GM06990 (cell line): ENCODE measurements at regions not wholly inside any gene's neighbourhood (a gene's known extent, or its start where the extent isn't known, plus 50 kb on each side); places are given as distances from the start of the nearest gene placed in this dataset.
"Not testable (repeated sequence)": the region's sequence is repeated elsewhere in the genome, so short reads cannot be mapped to it uniquely, and the experiment has no call there.

Experiments used
- DNase-seq: peaks from one replicate; pipeline ENCODE4 v3.0.0-alpha.2; 2011; ENCODE audit not compliant: insufficient read length; ENCODE audit errors: extremely low read depth
- H3K27me3 ChIP-seq: replicated peaks from 2 replicates; pipeline ENCODE4 v1.6.0; 2011; ENCODE audit warnings: low read length; ENCODE audit not compliant: control insufficient read depth, insufficient read depth
- H3K36me3 ChIP-seq: 2 replicates; pipeline ENCODE4 v1.5.1; 2011; ENCODE audit warnings: low read length; ENCODE audit not compliant: control insufficient read depth, insufficient read depth
- H3K4me3 ChIP-seq: replicated peaks from 2 replicates; pipeline ENCODE4 v1.5.1; 2011; ENCODE audit warnings: low read depth, mild to moderate bottlenecking, control low read depth, low read length

DNA sequence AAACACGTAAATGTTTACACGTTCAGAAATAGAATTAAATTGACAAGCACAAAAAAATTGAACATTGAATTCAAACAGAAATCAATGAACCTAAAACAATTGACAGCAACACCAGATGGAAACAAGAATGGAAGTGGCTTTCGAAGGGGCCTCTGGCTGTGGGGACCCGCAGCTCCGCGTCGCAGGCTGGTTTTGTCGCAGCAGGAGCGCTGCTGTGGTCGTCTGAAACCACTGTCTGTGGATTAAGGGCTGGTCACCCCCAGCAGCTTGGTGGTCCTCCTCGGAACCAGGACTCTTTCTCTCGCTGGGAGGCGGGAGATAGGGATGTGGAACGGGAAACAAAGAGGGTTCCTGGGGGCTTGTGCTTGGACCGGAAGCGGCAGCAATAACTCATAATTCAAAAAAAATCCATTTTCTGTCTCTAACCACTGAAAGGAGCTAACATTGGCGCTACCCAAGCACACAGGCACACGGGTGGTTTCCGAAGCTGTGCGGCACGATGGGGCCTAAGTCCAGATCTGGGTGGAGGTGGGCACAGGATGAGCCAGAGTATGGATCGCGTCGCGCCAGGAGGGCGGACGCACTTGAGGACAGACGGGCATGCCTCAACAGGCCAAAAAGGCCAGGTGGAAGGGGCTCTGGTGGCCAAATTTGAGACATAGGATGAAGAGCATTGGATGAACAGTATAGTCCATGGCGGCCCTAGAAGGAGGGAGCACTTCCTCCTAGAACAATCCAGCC, 346.0 kb downstream of the CNTNAP3B start:
- DNase-seq, H3K27me3 ChIP-seq, H3K36me3 ChIP-seq, H3K4me3 ChIP-seq: not testable (repeated sequence)

DNA sequence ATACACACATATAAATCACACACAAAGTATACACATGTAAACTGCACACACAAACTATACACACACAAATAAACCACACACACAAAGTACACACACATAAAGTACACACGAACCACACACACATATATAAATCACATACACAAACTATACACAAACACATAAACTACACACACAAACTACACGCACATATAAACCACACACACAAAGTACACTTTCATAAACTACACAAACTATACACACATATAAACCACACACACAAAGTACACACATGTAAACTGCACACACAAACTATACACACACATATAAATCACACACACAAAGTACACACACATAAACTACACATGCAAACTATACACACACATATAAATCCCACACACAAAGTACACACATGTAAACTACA, 347.3 kb downstream of the CNTNAP3B start:
- H3K36me3 ChIP-seq = not testable (repeated sequence)

DNA sequence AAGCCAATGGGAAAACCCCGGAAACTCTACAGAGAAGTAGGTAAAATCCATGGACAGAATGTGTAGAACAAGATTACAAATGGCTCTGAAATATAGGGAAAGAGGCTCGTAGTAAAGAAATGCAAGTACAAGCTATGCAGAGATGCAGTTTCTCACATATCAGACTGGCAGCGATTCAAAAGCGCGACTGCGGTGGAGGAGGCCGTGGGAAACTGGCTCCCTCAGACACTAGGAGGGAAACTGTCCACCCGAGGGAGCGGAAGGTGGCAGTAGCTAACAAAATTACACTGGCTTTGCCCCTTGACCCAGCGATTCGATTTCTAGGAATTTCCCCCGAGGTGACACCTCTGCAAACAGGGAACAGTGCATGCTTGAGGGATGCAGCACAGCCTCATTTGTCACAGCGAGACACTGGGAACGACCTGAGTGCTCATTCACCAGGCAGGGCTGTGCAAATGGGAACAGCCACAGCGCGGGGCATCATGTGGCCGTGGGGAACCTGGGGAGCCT, 349.3 kb downstream of the CNTNAP3B start:
- not testable (repeated sequence) for DNase-seq, H3K27me3 ChIP-seq, H3K36me3 ChIP-seq, H3K4me3 ChIP-seq

More for the DNA sequence above, 347.3 kb downstream of the CNTNAP3B start:
- not testable (repeated sequence) for DNase-seq, H3K4me3 ChIP-seq, H3K27me3 ChIP-seq

DNA sequence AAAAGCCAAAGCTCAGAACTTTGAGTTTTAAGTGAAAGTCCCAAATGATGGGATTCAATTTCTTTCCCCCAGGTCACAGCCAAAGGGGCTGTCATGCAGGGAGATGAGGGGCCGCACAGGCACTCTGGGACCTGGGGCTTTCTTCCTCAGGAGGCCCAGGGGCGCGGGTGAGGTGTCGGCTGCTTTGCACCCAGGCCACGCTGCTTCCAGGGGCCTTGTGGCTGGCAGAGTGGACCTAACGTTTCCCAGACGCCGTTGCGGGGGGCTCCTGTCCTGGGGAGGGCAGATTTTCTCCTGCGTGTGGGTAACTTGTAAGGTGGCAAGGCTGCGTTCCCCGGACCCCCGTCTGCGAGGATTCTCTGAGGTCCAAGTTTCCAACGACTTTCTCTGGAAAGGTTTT, 350.0 kb downstream of the CNTNAP3B start:
- H3K36me3 ChIP-seq, H3K27me3 ChIP-seq, H3K4me3 ChIP-seq, DNase-seq: not testable (repeated sequence)

DNA sequence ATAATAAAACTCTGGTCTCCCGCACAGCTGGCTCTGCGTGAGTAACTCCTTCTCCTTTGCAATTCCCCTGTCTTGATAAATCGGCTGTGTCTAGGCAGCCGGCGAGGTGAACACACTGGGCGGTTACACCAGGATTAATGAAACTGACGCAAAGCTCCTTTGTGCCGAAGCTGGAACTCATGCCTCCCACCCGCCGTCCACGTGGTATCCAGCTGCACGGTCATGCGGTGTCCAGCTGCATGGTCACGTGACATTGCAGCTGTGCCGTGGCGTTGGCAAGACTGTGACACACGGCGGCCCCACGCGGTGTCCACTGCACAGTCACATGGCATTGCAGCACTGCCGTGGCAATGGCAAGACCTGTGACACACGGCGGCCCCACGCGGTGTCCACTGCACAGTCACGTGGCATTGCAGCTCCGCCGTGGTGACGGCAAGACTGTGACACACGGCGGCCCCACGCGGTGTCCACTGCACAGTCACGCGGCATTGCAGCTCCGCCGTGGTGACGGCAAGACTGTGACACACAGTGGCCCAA, 350.6 kb downstream of the CNTNAP3B start:
- not testable (repeated sequence) for H3K36me3 ChIP-seq, H3K27me3 ChIP-seq, DNase-seq, H3K4me3 ChIP-seq

DNA sequence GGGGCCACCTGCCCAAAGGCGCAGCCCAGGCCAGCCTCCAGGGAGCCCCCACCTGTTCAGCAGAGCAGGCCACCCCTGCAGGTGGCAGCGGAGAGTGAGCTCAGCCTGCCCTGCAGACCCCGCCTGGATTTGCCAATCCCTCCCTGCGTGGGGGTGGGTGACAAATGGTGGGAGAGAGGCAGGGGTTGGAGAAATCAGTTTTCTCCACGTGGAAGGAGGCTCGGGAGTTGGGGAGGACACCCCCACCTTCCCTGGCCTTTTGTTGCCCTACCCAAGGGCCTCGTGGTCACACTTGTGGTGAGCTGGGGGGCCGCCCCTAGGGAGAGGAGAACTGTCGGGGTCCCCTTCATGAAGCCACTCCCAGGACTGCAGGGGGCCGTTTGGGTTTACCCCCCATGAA, 351.7 kb downstream of the CNTNAP3B start:
- not testable (repeated sequence) for H3K27me3 ChIP-seq, DNase-seq, H3K36me3 ChIP-seq, H3K4me3 ChIP-seq

DNA sequence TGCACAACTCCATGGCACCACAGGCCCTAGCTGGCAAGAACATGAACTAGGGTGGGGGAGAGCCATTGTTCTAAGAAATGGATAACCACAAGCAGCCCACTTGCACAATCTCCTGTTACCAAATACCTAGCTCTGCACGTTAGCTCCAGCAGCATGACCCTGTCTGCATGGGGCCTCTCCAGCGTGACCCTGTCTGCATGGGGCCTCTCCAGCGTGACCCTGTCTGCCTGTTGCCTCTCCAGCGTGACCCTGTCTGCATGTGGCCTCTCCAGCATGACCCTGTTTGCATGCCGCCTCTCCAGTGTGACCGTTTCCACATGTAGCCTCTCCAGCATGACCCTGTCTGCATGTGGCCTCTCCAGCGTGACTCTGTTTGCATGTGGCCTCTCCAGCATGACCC, 356.7 kb downstream of the CNTNAP3B start:
- H3K4me3 ChIP-seq, H3K27me3 ChIP-seq, H3K36me3 ChIP-seq, DNase-seq: not testable (repeated sequence)

DNA sequence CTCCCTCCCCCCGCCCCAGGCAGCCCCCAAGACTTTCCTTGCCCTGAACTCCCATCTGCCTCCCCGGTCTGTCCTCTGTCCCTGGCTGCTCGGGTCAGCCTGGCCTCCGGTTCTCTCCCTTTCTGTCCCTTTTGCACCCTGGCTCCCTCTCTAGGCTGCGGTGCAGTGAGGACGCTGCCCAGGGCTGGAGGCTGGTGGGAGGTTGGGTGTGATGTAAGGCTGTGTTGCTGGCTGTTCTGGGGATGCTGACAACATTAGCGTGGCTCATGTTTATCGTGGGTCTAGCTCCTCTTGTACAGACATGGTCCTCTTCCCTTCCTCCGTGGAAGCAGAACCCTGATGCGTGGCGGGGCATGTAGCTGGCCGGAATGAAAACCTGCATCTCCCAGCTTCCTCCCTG, 357.5 kb downstream of the CNTNAP3B start:
- not testable (repeated sequence) for H3K27me3 ChIP-seq, H3K36me3 ChIP-seq, H3K4me3 ChIP-seq, DNase-seq

DNA sequence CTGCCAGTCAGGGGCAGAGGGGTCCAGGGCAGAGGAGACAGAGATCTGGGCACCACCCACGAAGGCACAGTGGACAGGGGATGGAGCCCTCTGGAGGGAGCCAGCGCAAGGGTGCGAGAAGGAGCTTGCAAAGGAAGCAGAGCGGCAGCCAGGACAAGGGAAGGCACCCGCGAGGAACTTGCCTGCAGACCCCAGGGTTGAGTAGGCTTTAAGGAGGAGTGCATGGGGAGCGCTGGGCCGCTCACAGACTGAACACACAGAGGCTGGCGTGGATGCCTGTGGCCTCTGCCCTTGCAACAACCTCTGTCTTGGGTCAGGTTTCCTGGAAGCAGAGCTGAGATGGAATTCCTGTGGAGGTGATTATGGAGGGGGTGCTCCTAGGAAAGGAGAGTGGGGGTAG, 374.4 kb downstream of the CNTNAP3B start:
- not testable (repeated sequence) for H3K27me3 ChIP-seq, H3K36me3 ChIP-seq, DNase-seq, H3K4me3 ChIP-seq

DNA sequence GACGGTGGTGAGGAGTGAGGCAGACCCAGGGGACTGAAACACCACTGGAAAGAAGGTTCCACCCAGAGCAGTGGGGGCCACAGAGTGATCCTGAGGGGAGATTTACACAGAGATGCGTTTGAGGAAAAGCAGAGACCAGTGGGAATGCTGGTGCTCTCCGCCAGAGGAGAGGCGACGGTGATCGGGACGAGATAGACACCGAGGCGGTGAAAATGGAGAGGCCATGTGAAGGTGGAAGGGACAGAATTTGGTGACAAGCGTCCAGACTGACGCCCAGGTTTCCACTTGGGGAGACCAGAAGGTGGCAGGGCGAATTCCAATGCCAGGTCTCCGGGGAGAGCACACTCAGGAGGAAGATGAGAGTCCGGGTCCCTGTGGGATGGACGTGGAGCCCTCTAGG, 374.8 kb downstream of the CNTNAP3B start:
- H3K27me3 ChIP-seq, H3K36me3 ChIP-seq, DNase-seq, H3K4me3 ChIP-seq: not testable (repeated sequence)

DNA sequence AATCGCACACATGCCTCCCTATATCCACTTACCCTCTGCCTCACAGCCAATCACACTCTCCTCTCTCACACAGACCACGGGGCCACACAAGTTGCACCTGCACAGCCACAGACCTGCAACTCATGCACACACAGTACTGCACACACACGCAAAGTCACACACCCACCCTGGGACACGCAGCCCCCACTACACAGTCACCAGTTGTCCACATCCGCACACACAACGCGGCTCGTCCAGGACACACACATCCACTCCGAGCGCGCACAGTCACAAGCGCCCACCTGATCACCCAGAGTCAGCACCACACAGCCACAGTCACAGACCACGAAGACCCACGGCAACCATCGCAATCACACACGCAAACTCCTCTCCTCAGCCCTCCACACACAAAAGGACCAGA, 387.3 kb downstream of the CNTNAP3B start:
- not testable (repeated sequence) for H3K4me3 ChIP-seq, DNase-seq, H3K27me3 ChIP-seq, H3K36me3 ChIP-seq

DNA sequence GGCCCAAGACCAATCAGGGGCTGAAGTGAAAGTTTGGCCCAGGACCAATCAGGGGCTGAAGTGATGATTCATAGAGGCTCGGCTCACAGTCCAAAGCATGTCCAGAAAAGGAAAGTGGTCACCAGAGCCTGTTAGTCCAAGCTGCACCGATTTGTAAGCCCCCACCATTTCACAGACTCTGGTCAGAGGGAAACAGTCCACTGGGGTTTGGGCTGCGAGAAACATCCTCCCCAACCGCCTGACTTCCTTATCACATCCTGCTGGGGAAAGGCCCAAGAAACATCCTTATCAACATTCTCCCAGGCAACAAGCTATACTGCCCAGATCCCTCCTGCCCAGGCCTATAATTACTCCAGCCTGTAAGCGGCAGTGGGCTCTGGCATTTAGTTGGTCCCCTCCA, 388.1 kb downstream of the CNTNAP3B start:
- not testable (repeated sequence) for H3K4me3 ChIP-seq, H3K27me3 ChIP-seq, DNase-seq, H3K36me3 ChIP-seq

DNA sequence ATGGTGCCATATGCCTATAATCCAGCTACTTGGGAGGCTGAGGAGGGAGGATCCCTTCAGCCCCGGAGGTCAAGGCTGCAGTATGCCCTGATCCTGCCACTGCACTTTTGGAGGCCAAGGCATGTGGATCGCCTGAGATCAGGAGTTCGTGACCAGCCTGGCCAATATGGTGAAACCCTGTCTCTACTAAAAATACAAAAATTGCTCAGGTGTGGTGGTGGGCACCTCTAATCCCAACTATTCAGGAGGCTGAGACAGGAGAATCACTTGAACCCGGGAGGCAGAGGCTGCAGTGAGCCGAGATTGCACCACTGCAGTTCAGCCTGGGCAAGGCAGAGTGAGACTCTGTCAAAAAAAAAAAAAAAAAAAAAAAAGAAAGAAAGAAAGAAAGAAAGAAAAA, 390.5 kb downstream of the CNTNAP3B start:
- H3K27me3 ChIP-seq = not testable (repeated sequence)

DNA sequence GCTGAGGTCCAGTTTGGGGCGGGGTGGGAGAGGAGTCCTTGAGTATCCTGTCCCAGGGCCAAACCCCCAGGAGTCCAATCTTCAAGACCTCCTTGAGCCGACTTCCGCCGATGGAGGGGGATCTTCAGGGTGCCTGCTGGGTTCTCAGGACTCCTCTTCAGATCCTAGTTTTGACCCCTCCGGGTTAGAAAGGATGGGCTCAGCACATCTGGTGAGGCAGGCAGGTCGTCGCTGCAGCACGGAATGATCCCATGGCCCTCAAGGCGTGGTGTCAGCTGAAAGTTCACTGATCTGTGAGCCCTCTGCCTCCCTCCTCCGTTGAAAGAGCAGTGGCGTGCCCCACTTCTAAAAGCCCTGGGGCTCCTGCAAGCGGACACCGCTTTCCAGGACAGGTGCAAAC, 430.0 kb downstream of the CNTNAP3B start:
- not testable (repeated sequence) for H3K27me3 ChIP-seq, DNase-seq, H3K4me3 ChIP-seq, H3K36me3 ChIP-seq

More for the DNA sequence above, 390.5 kb downstream of the CNTNAP3B start:
- not testable (repeated sequence) for H3K4me3 ChIP-seq, DNase-seq, H3K36me3 ChIP-seq

DNA sequence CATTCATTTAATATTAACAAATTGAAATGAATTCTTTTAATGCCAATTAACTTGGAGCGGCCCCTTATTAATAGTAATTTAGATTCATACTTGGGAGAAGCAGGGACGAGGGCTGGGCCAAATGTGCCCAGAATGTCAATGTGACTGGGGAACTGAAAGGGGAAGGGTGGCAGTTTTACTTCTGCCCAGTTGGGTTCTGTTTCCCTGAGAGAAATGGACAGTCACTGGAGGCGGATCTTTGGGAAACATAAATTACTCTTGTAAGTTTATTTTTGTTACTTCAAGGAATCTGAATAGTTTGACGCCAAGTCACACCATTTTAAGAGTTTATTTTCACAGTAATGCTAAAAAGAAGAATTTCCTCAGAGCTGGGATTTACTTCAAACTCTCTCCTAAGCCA, 432.1 kb downstream of the CNTNAP3B start:
- DNase-seq, H3K27me3 ChIP-seq, H3K4me3 ChIP-seq, H3K36me3 ChIP-seq: not testable (repeated sequence)
